BE2C (cell line): ENCODE measurements at regions not wholly inside any gene's neighbourhood (a gene's known extent, or its start where the extent isn't known, plus 50 kb on each side); places are given as distances from the start of the nearest gene placed in this dataset.

Experiments used
- DNase-seq: peaks from one replicate; pipeline ENCODE4 v3.0.0-alpha.2; 2020
- H3K27me3 ChIP-seq: fragments of 250-450 bp; sonication (Bioruptor Pico); 2 replicates; pipeline ENCODE4 v1.5.1; 2020; ENCODE audit warnings: mild to moderate bottlenecking
- H3K36me3 ChIP-seq: fragments of 250-450 bp; sonication (Bioruptor Pico); 2 replicates; pipeline ENCODE4 v1.5.1; 2020; ENCODE audit warnings: mild to moderate bottlenecking
- H3K4me1 ChIP-seq: fragments of 250-450 bp; sonication (Bioruptor Pico); 2 replicates; pipeline ENCODE4 v1.5.1; 2020
- H3K4me3 ChIP-seq: 2 replicates; pipeline ENCODE4 v1.5.1; 2011; ENCODE audit warnings: low read depth, low read length
- H3K9me3 ChIP-seq: fragments of 250-450 bp; sonication (Bioruptor Pico); 2 replicates; pipeline ENCODE4 v1.5.1; 2020
- TF ChIP-seq, protein P1 (sequence below): IDR thresholded peaks from 2 replicates; pipeline ENCODE4 v1.5.1; 2012; ENCODE audit warnings: mild to moderate bottlenecking, low read depth, low read length

DNA sequence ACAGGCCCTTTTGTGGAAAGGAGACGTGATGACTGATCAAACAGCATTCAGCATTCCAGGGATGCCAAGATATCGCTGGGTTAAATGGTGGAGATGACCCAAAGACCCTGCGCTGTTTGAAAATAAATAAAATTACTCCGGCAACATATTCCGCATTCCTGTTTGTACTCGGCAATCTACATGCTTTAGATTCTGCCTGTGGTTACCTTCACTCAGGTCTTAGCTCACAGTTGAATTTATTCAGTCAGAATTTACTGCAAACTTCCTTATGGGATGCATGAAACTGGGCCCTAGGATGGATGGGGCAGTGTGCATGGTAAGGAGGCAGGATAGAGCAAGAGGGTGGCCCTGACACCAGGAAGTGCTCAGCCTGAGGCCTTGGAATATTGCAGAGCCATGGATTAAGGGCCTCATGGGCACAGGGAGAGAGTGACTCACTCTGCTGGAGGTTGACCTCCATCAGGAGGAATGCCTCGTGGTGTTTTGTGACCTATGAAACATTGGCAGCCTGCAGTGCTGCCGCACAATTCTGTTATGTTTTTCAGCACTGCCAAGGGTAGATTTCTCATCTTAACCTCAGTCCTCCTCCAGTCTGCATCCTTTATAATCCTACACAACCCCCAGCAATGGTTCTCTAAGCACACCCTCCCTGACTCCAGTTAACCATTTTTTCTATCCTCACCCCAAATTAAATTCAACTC lies 321.4 kb downstream of the IRS1 start:
- no peaks in the 10 kb centered on the region for H3K9me3 ChIP-seq
- H3K4me3 ChIP-seq = no peak overlapping the region
- no peaks in the 10 kb centered on the region for H3K36me3 ChIP-seq
- no peaks in the 10 kb centered on the region for H3K4me1 ChIP-seq
- TF ChIP-seq, protein P1, sequence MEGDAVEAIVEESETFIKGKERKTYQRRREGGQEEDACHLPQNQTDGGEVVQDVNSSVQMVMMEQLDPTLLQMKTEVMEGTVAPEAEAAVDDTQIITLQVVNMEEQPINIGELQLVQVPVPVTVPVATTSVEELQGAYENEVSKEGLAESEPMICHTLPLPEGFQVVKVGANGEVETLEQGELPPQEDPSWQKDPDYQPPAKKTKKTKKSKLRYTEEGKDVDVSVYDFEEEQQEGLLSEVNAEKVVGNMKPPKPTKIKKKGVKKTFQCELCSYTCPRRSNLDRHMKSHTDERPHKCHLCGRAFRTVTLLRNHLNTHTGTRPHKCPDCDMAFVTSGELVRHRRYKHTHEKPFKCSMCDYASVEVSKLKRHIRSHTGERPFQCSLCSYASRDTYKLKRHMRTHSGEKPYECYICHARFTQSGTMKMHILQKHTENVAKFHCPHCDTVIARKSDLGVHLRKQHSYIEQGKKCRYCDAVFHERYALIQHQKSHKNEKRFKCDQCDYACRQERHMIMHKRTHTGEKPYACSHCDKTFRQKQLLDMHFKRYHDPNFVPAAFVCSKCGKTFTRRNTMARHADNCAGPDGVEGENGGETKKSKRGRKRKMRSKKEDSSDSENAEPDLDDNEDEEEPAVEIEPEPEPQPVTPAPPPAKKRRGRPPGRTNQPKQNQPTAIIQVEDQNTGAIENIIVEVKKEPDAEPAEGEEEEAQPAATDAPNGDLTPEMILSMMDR = no peak
- H3K27me3 ChIP-seq = no peaks in the 10 kb centered on the region
- DNase-seq = no peak

DNA sequence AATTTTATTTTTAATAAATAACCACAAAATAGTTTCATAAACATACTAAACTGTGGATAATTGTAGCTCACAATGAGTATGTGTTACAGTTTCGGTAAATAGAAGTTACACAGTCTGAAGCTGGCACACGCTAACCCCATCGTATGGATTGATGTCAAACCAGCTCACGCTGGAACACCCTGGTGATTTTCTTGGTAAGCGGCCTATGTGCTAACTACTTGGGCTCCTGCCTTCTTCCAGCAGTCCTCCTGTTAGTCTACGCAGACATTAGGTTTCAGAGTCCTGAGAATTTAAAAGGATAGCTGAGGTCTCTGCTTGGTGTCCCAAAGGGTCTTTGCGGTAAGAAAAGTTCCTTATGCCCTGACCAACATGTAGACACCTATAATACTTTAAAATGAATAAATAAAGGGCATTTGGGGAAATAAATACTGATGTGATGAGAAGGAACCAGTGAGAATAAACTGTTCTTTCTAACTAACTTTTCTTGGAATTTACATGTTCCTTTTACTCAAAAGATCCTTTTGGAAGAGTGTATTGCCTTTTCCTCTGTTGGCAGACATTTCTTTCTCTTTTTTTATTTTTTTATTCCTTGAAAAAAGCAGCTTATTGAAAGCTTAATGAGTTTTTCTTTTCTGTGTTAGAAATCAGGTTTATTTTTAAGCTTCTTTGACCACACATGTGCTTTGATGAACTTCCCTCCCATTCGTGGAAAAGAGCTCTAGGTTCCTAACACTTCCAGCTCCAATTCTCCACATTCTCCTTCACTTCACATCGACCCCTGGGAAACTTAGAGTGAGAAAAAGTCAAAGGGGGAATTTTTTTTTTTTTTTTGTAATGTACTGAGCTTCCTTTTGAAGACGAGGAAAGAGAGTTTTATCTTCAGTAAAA lies 322.2 kb downstream of the IRS1 start:
- Histone ChIP-seq H3K36me3 (no peaks in the 10 kb centered on the region), H3K4me3 (no peak overlapping the region), H3K4me1 (no peaks in the 10 kb centered on the region), H3K27me3 (no peaks in the 10 kb centered on the region), H3K9me3 (no peaks in the 10 kb centered on the region)
- TF ChIP-seq, protein P1 = no peak
- DNase-seq = no peak

- no peaks in the 10 kb centered on the region for H3K36me3 ChIP-seq
- no peak for DNase-seq
- H3K4me3 ChIP-seq = no peak overlapping the region
- H3K9me3 ChIP-seq = no peaks in the 10 kb centered on the region
- no peaks in the 10 kb centered on the region for H3K27me3 ChIP-seq
- TF ChIP-seq, protein P1 = no peak
- no peaks in the 10 kb centered on the region for H3K4me1 ChIP-seq
Measured at GRCh38 chr2:226475650-226476049, 324.0 kb downstream of the IRS1 start.

GRCh38 chr2:226474131-226474530 lies 325.5 kb downstream of the IRS1 start:
- no peak overlapping the region for H3K4me3 ChIP-seq
- no peak for DNase-seq
- H3K36me3 ChIP-seq = no peaks in the 10 kb centered on the region
- H3K9me3 ChIP-seq = no peaks in the 10 kb centered on the region
- H3K4me1 ChIP-seq = no peaks in the 10 kb centered on the region
- no peaks in the 10 kb centered on the region for H3K27me3 ChIP-seq
- TF ChIP-seq, protein P1 = no peak

- H3K9me3 ChIP-seq = no peaks in the 10 kb centered on the region
Measured at GRCh38 chr2:226471987-226472470, 327.6 kb downstream of the IRS1 start.

More at GRCh38 chr2:226471987-226472470, 327.6 kb downstream of the IRS1 start:
- TF ChIP-seq, protein P1 = no peak
- H3K4me3 ChIP-seq = no peak overlapping the region
- H3K27me3 ChIP-seq = no peaks in the 10 kb centered on the region
- no peaks in the 10 kb centered on the region for H3K36me3 ChIP-seq
- DNase-seq = no peak
- H3K4me1 ChIP-seq = no peaks in the 10 kb centered on the region
